ENCODE measurements at regions not wholly inside any gene's neighbourhood (a gene's known extent, or its start where the extent isn't known, plus 50 kb on each side); places are given as distances from the start of the nearest gene placed in this dataset.

GRCh38 chr3:84175449-84175848, 783.3 kb upstream of the CADM2 start:
- TF ChIP-seq TAF1 (IDR thresholded peaks at IDR 0.05; ENCODE audit: low read depth, low read length) (no peak), POLR2AphosphoS5 (IDR thresholded peaks at IDR 0.05; ENCODE audit: low read depth, low read length) (no peak)

Measured in GM12891 (cell line).